HepG2 (cell line): ENCODE measurements at regions not wholly inside any gene's neighbourhood (a gene's known extent, or its start where the extent isn't known, plus 50 kb on each side); places are given as distances from the start of the nearest gene placed in this dataset.

Source experiments
- AFF4 ChIP-seq: sonication (generic); formaldehyde crosslinking; IDR thresholded peaks from 2 replicates; pipeline ENCODE4 v1.4.0; 2020; ENCODE audit warnings: missing genetic modification reagents
- CC2D1A ChIP-seq: sonication (generic); formaldehyde crosslinking; IDR thresholded peaks from 2 replicates; pipeline ENCODE4 v1.8.1; 2023; ENCODE audit warnings: mild to moderate bottlenecking, missing genetic modification reagents
- FOSL1 ChIP-seq: sonication (generic); formaldehyde crosslinking; IDR thresholded peaks from 2 replicates; pipeline ENCODE4 v1.9.0; 2021; ENCODE audit warnings: missing genetic modification reagents, borderline replicate concordance
- HES4 ChIP-seq: sonication (generic); formaldehyde crosslinking; IDR thresholded peaks from 2 replicates; pipeline ENCODE4 v1.9.0; 2021; ENCODE audit warnings: mild to moderate bottlenecking, missing genetic modification reagents, borderline replicate concordance
- JUNB ChIP-seq: sonication (generic); formaldehyde crosslinking; IDR thresholded peaks from 2 replicates; pipeline ENCODE4 v1.8.0; 2022; ENCODE audit warnings: missing genetic modification reagents, mild to moderate bottlenecking, borderline replicate concordance
- PLRG1 ChIP-seq: fragments of 450-650 bp; conservative IDR thresholded peaks from 2 replicates; pipeline ENCODE4 v1.6.1; 2016
- RELA ChIP-seq: sonication (generic); formaldehyde crosslinking; IDR thresholded peaks from 2 replicates; pipeline ENCODE4 v1.4.0; 2020; ENCODE audit warnings: missing genetic modification reagents
- SOX6 ChIP-seq, 2 experiments: fragments of 450-650 bp in 1 of 2; sonication (generic) in 1 of 2; formaldehyde crosslinking in 1 of 2; IDR thresholded peaks; 2 replicates each; pipeline versions ENCODE4 v1.4.0 to v1.6.1; 2017 to 2020; ENCODE audit warnings: antibody characterized with exemption in 1 of 2, mild to moderate bottlenecking in 1 of 2, missing genetic modification reagents in 1 of 2
- THRA ChIP-seq: sonication (generic); formaldehyde crosslinking; IDR thresholded peaks from 2 replicates; pipeline ENCODE4 v1.4.0; 2020; ENCODE audit warnings: missing genetic modification reagents, borderline replicate concordance
- ZNF234 ChIP-seq: sonication (generic); formaldehyde crosslinking; conservative IDR thresholded peaks from 2 replicates; pipeline ENCODE4 v1.5.1; 2020; ENCODE audit warnings: mild to moderate bottlenecking, missing genetic modification reagents
- ZNF24 ChIP-seq: fragments of 450-650 bp; IDR thresholded peaks from 2 replicates; pipeline ENCODE4 v1.6.1; 2017; ENCODE audit warnings: antibody characterized with exemption, mild to moderate bottlenecking
- ZNF629 ChIP-seq: sonication (generic); formaldehyde crosslinking; conservative IDR thresholded peaks from 2 replicates; pipeline ENCODE4 v1.5.0; 2020; ENCODE audit warnings: missing genetic modification reagents
- ZNF674 ChIP-seq: sonication (generic); formaldehyde crosslinking; IDR thresholded peaks from 2 replicates; pipeline ENCODE4 v1.5.0; 2020; ENCODE audit warnings: low read depth, mild to moderate bottlenecking, missing genetic modification reagents
- TF ChIP-seq, protein P1 (sequence below): sonication (generic); formaldehyde crosslinking; IDR thresholded peaks from one replicate; pipeline ENCODE4 v1.5.1; 2020; ENCODE audit warnings: mild to moderate bottlenecking, missing genetic modification reagents; ENCODE audit errors: not compliant biosample characterization

DNA sequence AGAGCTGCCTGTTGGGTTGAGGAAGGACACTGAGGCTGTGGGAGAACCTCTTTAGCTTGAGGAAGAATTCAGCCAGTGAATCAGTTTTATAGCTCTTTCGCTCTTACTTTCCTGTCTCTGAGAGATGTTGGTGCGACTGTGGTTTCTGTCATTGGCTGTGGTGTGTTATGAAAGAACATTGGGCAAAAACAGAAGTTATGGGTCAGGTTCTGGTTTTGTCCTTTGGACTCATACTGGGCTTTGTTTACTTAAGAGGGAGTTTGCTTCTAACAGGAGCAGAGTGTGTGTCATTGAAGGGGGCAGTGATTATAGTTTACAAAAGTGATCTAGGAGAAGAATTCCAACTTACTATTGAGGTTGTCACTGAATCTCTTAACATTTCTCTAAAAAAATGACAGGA, 97.0 kb downstream of the TLR5 start (continued):
- TF ChIP-seq, protein P1, sequence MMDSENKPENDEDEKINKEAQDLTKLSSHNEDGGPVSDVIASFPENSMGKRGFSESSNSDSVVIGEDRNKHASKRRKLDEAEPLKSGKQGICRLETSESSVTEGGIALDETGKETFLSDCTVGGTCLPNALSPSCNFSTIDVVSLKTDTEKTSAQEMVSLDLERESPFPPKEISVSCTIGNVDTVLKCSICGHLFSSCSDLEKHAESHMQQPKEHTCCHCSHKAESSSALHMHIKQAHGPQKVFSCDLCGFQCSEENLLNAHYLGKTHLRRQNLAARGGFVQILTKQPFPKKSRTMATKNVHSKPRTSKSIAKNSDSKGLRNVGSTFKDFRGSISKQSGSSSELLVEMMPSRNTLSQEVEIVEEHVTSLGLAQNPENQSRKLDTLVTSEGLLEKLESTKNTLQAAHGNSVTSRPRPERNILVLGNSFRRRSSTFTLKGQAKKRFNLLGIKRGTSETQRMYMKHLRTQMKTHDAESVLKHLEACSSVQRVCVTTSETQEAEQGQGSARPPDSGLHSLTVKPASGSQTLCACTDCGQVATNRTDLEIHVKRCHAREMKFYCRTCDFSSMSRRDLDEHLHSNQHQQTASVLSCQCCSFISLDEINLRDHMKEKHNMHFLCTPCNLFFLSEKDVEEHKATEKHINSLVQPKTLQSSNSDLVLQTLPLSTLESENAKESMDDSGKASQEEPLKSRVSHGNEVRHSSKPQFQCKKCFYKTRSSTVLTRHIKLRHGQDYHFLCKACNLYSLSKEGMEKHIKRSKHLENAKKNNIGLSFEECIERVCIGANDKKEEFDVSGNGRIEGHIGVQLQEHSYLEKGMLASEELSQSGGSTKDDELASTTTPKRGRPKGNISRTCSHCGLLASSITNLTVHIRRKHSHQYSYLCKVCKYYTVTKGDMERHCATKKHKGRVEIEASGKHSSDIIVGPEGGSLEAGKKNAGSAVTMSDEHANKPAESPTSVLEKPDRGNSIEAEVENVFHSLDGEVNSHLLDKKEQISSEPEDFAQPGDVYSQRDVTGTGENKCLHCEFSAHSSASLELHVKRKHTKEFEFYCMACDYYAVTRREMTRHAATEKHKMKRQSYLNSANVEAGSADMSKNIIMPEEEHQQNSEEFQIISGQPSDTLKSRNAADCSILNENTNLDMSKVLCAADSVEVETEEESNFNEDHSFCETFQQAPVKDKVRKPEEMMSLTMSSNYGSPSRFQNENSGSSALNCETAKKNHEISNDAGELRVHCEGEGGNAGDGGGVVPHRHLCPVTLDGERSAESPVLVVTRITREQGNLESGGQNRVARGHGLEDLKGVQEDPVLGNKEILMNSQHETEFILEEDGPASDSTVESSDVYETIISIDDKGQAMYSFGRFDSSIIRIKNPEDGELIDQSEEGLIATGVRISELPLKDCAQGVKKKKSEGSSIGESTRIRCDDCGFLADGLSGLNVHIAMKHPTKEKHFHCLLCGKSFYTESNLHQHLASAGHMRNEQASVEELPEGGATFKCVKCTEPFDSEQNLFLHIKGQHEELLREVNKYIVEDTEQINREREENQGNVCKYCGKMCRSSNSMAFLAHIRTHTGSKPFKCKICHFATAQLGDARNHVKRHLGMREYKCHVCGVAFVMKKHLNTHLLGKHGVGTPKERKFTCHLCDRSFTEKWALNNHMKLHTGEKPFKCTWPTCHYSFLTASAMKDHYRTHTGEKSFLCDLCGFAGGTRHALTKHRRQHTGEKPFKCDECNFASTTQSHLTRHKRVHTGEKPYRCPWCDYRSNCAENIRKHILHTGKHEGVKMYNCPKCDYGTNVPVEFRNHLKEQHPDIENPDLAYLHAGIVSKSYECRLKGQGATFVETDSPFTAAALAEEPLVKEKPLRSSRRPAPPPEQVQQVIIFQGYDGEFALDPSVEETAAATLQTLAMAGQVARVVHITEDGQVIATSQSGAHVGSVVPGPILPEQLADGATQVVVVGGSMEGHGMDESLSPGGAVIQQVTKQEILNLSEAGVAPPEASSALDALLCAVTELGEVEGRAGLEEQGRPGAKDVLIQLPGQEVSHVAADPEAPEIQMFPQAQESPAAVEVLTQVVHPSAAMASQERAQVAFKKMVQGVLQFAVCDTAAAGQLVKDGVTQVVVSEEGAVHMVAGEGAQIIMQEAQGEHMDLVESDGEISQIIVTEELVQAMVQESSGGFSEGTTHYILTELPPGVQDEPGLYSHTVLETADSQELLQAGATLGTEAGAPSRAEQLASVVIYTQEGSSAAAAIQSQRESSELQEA (CRISPR knock-in tag) = no peak
- TF ChIP-seq SOX6 (IDR thresholded peaks at IDR 0.05) (no peak), SOX6 (CRISPR knock-in tag; IDR thresholded peaks at IDR 0.05) (peak; percentile 45; the same call in 1 of the 2 replicates), ZNF674 (CRISPR knock-in tag) (no peak), JUNB (CRISPR knock-in tag) (no peak), AFF4 (CRISPR knock-in tag) (no peak), RELA (CRISPR knock-in tag) (no peak), FOSL1 (CRISPR knock-in tag) (no peak), HES4 (no peak), ZNF24 (no peak), ZNF629 (CRISPR knock-in tag) (no peak), PLRG1 (no peak), THRA (CRISPR knock-in tag) (peak; percentile 32; the same call in 1 of the 2 replicates), ZNF234 (CRISPR knock-in tag) (no peak), CC2D1A (CRISPR knock-in tag) (no peak)
